ENCODE measurements at regions not wholly inside any gene's neighbourhood (a gene's known extent, or its start where the extent isn't known, plus 50 kb on each side); places are given as distances from the start of the nearest gene placed in this dataset.
"Not testable (repeated sequence)": the region's sequence is repeated elsewhere in the genome, so short reads cannot be mapped to it uniquely, and the experiment has no call there.

- no peak for DNase-seq
Measured at GRCh38 chr5:163889369-163889768, 383.9 kb downstream of the MAT2B start.

- DNase-seq, result no peak
Measured at GRCh38 chr5:163890261-163890660, 384.8 kb downstream of the MAT2B start.

- DNase-seq, result no peak
Measured at GRCh38 chr5:163893281-163893680, 387.9 kb downstream of the MAT2B start.

- no peak for DNase-seq
Measured at GRCh38 chr5:163894645-163895044, 389.2 kb downstream of the MAT2B start.

GRCh38 chr5:163898873-163899272, 393.5 kb downstream of the MAT2B start:
- DNase-seq, result no peak

- DNase-seq, result not testable (repeated sequence)
Measured at GRCh38 chr5:163907783-163908182, 402.4 kb downstream of the MAT2B start.

DNA sequence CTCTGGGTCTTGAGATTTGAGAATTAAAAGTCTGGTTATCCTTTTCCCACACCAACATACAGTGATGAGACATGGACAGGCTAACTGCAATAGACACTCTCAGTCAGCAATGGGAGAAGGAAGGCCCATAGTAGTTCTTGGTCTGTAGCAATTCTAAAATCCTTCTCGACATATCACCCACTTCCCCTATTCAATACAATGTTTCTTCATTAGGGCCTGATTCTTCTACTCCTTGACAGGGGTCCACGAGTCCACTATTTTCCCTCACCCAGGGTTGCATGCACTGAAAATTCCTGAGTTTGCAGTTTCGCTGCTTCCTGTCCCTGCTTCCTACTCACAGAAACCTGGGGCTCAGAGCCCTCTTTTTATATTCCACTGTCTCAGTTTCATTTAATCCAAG, 402.8 kb downstream of the MAT2B start:
- no peak for DNase-seq

- no peak for DNase-seq
Measured at GRCh38 chr5:163910226-163910625, 404.8 kb downstream of the MAT2B start.

DNA sequence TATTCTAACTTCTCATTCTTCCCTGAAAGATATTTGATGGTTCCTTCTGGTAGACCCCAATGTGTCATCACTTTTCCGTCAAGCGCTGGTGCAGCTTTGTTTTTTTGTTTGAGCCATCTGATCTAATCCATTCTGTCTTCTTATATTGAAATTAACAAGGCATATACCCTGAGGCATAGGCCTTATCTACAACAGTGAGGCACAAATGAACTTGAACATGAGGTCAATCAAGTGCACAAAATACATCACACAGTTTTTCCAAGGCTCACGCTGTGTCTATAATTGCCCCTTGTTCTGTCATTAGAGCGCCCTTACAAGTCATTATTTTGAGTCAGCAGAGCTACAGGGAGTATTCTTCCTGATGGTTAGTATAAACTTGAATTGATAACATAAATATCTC, 406.6 kb downstream of the MAT2B start:
- no peak for DNase-seq

GRCh38 chr5:163913548-163913947, 408.1 kb downstream of the MAT2B start:
- DNase-seq, result no peak

DNA sequence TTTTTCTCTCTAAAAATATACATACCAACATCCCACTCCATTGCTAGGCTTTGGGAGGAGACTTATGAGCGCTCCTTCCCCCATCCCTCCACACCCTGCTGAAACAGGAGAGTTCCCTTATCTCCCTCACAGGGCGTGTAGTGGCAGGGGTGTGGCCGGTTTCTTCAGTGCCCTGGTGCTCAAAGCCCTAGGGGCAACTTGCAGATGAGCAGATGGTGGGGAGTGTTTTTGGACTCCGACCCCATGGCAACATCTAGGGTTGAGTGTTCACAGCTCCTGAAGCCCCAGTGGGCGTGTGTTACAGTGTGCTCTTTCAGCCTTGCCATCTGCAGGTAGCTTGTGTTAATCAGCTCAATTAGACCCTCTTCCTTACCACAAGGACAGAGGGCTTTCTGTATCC, 409.5 kb downstream of the MAT2B start:
- no peak for DNase-seq

- DNase-seq, result no peak
Measured at GRCh38 chr5:163915481-163915961, 410.1 kb downstream of the MAT2B start.

GRCh38 chr5:163916376-163916775, 411.0 kb downstream of the MAT2B start:
- no peak for DNase-seq

DNA sequence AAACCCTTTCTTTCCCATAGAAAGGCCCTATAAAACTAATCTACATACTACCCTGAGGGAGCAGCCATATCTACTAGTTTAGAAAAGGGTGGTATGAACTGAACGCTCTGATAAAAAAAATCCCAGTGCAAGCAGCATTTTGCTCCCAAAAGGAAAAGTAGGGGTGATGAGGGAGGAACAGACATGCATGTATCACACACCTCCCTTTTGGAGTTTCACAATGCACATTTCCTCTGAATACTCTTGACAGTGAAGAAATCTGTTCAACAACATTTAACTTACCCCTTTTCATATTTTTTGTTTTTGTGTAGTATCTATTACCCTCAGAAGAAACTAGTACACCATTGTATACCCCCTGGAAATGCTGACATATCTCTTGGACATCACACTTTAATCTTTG, 411.4 kb downstream of the MAT2B start:
- no peak for DNase-seq

DNA sequence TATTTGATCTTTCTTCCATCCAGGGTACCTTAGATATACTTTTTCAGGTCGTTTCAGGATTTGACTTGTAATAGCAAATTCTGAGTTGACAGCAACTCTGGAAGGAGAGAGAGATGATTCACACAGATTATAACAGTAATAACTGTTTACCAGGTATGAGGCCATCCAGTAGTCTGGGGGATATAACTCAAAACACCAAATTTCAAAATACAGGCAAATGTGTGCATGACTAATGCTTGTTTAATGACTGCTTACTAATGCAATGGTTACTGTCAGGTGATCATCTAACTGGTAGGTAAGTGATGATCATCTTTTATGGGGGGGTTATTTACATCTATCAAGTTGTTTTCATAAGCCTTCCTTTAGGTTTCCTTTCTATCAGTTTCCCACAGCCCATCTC, 412.3 kb downstream of the MAT2B start:
- DNase-seq, result no peak

- not testable (repeated sequence) for DNase-seq
Measured at GRCh38 chr5:163934990-163935389, 429.6 kb downstream of the MAT2B start.

- no peak for DNase-seq
Measured at GRCh38 chr5:163938595-163938994, 433.2 kb downstream of the MAT2B start.

DNA sequence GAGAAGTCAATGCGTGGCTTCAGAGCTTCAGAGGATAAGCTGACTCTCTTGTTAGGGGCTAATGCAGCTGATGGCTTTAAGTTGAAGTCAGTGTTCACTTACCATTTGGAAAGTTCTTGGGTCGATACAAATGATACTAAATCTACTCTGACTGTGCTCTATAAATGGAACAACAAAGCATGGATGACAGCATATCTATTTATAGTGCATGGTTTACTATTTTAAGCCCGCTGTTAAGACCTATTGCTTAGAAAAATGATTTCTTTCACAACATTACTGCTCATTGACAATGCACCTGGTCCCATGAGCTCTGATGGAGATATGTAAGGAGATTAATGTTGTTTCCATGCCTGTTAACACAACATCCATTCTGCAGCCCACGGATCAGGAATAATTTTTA, 435.7 kb downstream of the MAT2B start:
- no peak for DNase-seq

DNA sequence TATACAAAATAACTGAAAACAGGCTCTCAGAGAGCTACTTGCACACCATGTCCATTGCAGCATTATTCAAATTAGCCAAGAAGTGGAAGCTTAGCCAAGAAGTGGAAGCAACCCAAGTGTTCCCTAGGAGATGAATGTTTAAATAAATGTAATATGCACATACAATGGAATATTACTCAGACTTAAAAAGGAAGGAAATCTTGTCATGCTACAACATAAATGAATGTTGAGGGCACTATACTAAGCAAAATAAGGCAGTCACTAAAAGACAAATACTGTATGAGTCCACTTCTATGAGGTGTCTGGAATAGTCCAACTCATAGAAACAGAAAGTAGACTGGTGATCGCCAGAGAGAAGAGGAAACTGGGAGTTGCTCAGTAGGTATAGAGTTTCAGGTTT, 438.1 kb downstream of the MAT2B start:
- no peak for DNase-seq

DNA sequence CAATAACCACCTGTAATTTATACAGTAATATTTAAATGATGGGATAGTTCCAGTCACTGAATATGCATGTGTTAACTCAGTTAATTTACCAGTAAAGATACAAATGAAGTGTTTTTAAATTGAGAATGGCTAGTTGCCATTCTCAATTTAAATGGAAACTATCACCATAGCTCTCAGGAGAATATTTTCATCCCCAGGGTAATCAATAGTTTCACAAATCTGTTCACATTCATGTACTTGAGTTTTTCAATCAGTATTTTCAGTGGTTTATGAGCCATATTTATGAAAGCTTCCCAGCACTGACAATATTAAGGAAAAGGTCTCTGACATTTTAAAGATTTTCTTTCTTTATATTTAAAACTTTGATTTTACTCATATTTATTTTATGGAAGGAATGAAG, 439.3 kb downstream of the MAT2B start:
- no peak for DNase-seq

DNA sequence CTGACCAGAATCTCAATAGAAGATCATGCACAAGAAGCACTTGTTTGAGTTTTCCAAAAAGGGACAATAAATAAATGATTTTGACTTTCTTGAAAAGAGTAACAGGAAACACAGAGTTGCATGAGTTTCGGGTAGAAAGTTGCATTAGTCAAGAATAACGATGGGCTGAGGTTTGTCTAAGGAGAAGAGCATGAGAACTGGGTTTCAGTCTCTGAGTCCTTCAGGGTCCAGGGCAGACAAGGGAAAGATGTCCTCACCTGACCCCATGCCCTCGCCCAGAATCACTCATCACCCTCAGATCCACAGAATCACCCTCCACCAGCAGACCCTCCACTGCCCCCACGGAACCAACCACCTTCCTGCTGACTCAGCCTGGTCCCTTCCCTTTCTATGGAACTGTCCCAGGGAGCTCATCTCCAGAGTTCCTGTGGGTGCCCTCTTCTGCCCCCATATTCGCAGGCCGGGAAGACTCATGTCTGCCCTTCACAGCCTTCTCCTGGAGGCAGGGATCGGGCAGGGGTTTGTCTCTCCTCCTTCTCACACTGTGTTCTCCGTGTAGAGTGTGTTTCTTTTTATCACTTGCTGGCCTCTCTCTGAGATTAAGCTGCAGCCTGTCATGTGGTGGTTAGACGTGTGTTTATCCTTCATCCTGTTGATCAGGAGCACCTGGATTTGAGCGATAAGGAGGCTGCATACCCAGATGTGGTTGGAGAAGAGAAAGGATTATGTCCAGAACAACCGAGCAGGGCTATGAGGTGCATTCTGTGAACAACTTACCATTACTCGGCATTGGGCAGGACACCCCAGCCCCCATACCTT, 442.6 kb downstream of the MAT2B start:
- DNase-seq, result no peak

DNA sequence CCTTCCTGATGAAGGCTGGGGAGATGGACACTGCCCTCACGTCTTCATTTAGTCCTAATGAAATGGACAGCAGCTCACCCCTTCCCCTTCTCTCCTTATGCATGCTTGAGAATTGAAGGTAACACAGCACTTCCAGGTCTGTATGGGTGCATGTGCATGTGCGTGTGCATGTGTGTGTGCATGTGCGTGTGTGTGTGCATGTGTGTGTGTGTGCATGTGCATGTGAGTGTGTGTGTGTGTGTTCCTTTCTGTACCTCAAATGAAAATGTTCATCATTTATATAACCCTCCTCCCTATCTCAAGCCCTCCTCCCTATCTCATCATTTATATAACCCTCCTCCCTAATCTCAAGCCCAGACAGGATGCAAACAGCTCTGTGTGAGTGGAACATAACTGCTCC, 444.8 kb downstream of the MAT2B start:
- DNase-seq, result no peak

DNA sequence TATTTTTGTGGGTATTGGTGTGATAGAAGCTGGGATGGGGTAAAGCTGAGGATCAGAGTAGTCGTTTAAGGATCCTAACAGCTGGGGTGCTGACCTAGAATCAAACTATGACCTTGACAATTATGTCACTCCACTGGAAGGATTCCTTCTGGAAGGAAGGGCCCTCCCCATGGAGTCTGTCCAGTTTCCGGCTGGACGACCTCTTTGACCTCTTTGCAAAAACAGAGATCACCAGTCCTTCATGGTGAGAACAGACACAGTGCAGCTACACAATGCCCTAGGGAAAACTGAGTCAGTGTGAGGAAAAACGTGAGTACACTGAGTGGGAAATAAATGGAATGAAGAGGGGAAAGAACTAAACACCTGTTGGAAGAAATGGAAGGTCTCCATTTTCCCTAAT, 445.6 kb downstream of the MAT2B start:
- no peak for DNase-seq

GRCh38 chr5:163953901-163954300, 448.5 kb downstream of the MAT2B start:
- no peak for DNase-seq

GRCh38 chr5:163961230-163961629, 455.8 kb downstream of the MAT2B start:
- not testable (repeated sequence) for DNase-seq

All from stimulated activated CD4-positive, alpha-beta T cell treated with anti-CD3 and anti-CD28 coated beads, Interleukin-2, amount 100 ng/mL, for 48 hours (primary cell).